Middle frontal gyrus (tissue), 1 donor: ENCODE measurements at regions not wholly inside any gene's neighbourhood (a gene's known extent, or its start where the extent isn't known, plus 50 kb on each side); places are given as distances from the start of the nearest gene placed in this dataset.
A peak's percentile ranks its signal among the peaks of the same experiment; 100 is the strongest.
"Not testable (repeated sequence)": the region's sequence is repeated elsewhere in the genome, so short reads cannot be mapped to it uniquely, and the experiment has no call there.

Source experiments
- DNase-seq: peaks from one replicate; pipeline ENCODE4 v3.0.0-alpha.2; 2015; ENCODE audit warnings: low spot score; ENCODE audit errors: extremely low spot score

DNA sequence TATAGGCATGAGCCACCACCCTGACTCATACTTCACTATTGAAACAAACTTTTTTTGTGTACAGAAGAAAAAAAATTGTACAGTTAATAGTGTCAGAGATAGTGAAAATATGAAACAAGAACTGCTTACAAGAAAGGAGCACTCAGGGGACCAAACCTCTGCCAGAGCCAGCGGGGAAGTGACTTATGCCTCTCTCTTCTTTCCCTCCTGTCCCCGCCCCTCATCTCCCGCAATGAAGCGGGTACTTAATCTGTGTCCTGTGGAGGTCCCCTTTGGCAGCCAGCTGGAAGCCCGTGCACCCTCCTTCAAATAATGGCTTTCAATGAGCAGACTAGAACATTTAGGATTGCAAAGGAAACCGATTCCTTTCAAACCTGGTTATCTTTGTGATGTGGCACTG lies 51.5 kb downstream of the PPIAL4A start:
- not testable (repeated sequence) for DNase-seq

DNA sequence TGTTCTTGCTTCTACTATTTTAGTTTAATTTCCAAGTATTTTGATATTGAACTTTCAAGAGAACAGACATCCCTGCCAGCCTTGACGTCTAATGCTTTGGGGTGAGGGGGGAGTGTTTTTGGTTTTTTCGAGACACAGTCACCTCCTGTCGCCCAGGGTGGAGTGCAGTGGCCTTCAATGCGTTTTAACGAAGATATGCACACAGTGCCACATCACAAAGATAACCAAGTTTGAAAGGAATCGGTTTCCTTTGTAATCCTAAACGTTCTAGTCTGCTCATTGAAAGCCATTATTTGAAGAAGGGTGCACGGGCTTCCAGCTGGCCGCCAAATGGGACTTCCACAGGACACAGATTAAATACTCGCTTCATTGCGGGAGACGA lies 52.3 kb downstream of the PPIAL4A start:
- not testable (repeated sequence) for DNase-seq

DNA sequence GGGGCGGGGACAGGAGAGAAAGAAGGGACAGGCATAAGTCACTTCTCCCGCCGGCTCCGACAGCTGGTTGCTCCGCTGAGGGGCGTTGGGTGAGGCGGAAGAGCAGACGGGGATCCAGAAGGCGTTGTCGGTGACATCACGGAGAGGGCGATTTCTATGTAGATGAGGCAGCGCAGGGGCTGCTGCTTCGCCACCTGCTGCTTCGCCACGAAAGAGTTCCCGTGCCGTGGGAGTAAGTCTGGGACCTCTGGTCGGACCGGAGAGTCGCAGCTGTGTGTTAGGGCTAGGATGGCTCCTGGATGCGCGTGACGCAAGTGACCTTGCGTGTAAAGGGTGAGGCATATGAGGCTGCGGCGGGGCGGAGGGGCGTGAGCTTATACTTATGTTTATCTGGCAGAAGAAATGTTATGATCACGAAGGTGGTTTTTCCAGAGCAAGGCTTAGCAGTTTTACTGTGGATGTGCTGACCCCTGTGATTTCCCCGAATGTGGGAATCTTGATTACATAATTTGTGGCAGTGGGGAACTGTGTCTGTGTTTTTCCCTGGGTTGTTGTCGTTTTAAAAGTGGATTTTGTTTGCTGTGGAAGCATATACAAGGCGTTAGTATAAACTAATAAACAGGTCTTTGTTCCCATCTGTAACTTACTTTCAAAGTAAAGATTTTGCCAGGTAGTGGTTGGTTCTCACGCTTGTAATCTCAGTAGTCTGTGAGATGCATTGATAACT lies 52.8 kb downstream of the PPIAL4A start:
- DNase-seq, result peak; percentile 3

DNA sequence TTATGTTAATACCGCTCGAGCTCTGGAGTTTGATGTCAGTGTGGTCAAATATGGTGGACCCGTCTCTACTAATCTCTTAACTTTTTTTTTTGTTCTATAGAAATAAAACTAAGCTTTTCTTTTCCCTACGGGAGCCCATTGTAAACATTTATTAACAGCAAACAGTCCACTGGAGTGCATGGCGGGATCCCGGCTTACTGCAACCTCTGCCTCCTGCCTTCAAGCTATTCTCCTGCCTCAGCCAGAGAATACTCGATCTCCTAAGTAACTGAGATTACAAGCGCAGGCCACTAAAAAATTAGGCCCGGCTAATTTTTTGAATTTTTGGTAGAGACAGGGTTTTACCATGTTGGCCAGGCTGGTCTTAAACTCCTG lies 53.4 kb downstream of the PPIAL4A start:
- DNase-seq, result not testable (repeated sequence)

DNA sequence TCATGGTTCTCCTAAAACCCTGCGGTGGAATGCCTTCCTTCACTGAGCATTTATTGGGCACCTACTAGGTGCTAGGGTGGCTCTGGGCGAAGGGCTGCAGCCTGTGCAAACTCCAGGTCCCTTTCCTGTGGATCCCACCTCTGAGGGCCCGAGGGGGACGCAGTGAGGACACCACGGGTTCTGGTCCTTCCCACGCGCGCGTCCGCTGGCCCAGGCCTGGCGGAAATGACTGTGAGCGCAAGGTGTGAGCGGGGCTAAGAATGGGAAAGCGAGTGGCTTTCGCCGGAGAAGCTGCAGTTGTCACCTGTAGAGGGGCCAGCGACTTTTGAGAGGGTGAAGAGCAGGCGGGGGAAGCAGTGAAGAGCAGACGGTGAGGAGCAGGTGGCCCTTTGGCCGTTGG lies 55.1 kb downstream of the PPIAL4A start:
- DNase-seq, result not testable (repeated sequence)

DNA sequence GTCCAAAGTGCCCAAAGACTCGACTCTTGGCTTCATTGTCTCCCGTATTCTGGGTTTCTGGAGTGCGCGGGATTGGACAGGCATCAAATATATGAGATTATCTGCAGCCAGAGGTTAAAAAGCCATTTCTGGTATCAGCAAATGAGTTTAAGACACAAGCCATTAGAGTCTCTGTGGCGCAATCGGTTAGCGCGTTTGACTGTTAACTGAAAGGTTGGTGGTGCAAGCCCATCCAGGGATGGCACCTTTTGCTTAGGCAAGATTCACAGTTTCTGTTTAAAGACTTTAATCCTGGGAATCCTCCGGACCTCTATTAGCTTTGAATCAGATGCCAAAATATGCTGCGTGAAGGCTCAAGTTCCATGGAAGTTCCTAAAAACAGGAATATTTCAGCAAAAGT lies 55.6 kb downstream of the PPIAL4A start:
- DNase-seq, result not testable (repeated sequence)

DNA sequence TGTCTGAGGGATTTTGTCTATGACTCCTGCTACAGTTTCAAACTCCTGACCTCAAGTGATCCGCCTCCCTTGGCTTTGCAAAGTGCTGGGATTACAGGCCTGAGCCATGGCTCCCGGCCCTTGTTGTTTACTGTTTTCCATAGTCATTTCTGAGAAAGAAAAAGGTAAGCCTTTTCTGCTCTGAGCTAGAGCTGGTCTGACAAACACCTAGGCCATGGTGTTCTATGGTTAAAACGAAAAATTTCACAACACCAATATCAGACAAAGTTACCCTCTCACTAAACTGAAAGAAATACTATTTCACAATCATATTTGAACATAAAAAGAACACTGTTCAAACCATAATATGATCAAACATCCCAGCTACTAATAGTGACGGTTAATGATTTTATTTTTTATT lies 57.5 kb downstream of the PPIAL4A start:
- not testable (repeated sequence) for DNase-seq

DNA sequence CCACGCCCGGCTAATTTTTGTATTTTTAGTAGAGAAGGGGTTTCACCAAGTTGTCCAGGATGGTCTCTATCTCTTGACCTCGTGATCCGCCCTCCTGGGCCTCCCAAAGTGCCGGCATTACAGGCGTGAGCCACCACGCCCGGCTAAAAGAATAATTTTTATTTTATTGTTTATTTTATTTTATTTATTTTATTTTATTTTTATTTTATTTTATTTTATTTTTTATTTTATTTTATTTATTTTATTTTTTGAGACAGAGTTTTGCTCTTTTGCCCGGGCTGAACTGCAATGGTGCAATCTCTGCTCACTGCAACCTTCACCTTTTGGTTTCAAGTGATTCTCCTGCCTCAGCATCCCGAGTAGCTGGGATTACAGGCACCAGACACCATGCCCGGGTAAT lies 60.2 kb downstream of the PPIAL4A start:
- DNase-seq, result not testable (repeated sequence)

DNA sequence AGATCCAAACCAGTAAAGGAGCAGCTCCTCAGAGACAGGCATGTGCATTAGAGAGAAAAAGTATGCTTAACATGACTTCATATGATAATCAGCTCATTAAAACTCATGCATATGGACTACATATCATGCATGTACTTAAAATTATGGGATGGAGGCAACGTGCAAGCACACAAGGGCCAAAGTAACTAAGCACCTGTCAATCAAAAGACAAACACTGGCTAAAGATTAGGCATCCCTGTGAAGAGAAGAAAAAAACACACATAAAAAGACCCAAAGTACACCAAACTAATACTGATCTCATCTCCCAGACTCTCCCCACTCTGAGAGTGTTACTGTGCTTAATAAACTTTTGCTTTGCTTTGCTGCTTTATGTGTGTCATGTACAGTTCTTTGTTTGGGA lies 61.1 kb downstream of the PPIAL4A start:
- not testable (repeated sequence) for DNase-seq

DNA sequence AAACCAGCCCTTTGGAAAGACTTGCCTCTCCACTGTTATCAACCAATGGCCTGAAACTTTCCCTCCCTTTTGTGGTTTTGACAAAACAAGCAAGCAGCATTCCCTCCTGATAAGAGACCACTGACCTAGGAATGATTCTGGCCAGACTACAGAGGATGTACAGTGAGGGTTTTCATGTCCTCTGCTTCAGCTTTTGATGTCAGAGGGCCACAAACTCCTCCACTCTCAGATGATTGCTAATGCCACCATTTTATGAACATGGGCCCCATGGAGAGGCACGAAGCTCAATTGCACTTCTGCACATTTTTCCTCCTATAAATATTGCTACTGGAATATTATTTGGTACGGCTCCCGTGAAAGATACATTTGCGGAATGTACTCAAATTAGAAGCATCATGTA lies 61.5 kb downstream of the PPIAL4A start:
- DNase-seq, result not testable (repeated sequence)

DNA sequence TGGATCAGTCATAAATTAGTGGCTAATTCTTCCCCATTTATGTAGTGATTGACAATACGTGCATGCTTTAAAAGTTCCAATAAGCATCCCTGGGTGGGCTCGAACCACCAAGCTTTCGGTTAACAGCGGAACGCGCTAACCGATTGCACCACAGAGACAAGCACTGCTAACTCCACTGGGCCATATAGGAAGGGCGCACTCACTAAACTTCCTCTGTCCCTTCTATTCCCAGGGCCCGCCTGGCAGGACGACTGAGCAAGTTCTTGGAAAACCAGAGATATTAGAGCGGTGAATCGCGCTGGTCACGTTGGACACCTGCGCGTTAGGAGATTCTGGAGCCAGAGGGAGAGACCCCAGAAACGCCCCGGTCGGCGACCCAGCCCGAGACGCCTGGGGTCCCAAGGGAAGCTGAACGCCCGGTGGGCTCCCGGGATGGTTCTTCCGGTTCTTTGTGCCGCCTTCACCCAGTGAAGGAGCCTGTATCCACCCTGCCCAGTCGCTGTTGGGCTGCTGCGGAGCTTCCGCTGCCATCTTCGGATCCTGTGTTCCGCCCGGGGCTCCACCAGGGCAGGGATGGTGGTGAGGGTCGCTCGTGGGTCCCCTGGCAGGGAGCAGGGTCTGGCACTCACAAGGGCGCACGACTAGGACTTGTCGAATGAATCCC lies 62.8 kb downstream of the PPIAL4A start:
- DNase-seq, result not testable (repeated sequence)

DNA sequence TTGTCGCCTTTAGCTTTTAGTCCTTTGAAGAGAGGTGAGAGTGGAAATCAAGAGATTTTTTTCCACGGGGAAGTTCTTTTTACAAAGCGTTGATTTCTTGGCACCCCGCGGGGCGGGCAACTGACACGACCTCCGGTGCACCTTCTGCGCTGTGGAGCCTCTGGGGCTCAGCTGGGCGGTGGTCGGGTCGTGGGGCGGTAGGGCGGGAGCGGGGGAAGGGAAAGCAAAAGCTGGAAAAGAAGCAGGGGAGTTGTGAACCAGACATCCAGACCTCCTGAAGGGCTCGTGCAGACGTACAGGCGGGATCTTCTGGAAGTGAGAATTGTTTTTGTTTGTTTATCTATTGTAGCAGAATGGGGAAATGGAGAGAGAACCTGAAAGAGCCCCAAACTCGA lies 63.3 kb downstream of the PPIAL4A start:
- DNase-seq, result not testable (repeated sequence)

DNA sequence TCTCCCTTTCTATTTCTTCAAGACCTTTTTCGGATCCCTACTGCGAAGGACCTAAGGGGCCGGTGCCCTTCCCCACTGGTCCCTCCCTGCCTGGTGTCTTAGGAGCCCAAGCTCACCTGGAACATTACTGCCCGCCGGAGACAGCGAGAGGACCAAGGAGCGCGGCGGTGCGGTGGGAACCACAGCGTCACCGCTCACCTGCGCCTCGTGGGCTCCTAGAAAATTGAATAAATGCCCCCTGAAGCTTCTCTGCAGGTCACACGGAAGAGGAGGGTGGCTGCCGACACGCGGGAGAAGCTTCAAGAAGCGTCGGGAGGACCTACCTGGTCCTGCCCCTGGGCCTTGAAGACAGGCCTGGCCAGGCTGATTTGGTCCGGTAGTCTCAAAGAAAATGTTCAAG lies 65.2 kb downstream of the PPIAL4A start:
- DNase-seq, result no peak

DNA sequence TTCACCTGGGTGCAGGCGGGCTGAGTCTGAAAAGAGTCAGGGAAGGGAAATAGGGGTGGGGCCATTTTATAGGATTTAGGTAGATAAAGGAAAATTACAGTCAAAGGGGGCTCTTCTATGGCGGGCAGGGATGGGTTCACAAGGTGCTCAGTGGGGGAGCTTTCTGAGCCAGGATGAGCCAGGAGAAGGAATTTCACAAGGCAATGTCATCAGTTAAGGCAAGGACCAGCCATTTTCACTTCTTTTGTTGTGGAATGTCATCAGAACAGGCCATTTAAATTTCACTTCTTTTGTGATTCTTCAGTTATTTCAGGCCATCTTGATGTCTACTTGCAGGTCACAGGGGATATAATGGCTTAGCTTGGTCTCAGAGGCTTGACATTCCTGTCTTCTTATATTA lies 66.4 kb downstream of the PPIAL4A start:
- DNase-seq, result not testable (repeated sequence)

DNA sequence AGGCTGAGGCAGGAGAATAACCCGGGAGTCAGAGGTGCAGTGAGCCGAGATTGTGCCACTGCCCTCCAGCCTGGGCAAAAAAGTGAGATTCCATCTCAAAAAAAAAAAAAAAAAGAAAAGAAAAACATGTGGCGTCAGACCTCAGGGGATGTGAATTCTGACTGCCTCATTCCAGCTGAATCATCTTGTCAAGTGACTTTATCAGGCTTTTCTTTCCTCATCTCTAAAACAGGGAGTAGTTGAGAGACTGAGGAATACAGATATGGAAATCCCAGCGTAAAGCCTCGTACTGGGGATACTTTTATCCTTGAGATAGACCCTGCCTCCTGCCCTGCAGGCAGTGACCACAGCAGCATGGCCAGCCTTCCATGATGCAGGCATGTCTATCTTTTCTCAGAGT lies 76.4 kb downstream of the PPIAL4A start:
- DNase-seq, result not testable (repeated sequence)

DNA sequence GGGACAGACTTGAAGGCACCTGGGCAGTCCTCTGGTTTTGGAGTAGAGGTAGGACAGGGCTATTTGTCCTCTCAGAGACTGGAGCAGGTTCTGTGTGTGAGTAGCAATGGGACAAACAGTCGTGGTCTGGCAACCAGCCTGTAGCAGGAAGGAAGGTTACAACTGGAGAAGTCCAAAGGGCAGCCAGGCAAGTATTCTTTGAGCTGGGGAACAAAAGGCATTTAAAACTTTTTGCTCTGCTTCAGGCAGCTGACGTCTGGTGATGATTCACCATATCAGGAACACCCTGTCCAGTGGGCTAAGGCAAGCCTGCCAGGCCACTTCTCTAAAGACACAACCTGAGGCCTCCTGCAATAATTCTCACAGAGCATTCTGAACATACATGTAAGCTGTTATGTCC lies 83.3 kb downstream of the PPIAL4A start:
- not testable (repeated sequence) for DNase-seq

DNA sequence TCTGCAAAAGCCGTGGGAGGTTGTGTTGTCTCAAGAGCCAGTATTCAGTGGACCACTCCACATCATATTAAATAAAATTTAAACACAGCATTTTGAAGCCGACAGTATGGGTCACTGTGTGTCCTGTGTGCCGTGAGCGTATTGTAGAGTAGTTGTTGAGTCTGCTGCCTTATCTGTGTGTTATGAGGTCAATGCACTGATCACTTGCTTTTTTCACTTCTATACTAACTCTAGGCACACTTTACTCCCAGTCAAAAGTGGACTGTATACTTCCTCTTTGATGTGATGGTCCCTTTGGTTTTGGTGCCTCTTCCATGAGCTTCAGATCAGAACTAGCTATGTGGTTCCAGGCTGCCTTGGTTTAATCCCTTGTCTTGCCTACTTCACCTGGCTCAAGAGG lies 84.3 kb downstream of the PPIAL4A start:
- not testable (repeated sequence) for DNase-seq

DNA sequence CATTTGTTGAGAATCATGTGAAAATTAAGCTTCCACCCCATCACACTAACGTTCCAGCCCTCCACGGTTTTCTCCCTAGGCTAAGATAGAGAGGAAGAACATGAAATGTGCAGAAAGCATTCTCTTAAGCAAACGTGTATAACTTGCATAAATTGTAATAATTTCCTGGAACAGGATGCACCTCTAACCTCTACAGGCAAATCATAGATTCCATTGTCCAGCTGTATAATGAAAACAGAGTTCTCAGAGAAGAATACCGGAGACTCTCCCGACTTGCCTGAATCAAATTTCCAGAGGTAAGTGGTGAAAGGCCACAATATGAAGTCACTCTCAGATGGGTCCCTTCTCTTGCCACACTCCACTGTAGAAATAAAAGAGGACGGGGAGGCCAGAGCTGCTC lies 87.7 kb downstream of the PPIAL4A start:
- DNase-seq, result not testable (repeated sequence)

DNA sequence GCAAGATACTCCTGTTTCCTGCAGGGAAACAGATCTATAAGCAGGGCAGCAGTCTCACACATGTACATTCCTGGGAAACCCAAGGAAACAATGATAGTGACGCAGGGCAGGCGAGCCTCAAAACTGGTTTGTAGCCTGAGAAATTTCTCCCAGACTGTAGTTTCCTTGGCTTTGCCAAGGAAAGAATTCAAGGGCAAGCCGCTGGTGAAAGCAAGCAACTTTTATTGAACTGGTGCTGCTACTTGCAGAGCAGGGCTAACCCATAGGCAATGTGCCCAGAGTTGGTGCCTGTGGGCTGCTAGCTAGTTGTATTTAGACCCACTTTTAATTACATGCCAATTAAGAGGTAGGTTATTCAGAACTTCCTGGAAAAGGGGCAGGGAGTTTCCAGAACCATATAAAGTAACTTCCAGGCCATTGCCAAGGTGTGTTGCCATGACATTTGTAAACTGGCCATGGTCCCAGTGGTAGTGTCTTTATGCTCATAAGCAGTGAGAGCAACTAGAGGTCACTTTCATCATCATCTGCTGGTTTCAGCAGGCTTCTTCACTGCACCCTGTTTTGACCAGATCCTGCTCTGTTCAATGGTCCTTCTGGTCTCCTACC lies 92.0 kb downstream of the PPIAL4A start:
- DNase-seq, result not testable (repeated sequence)

DNA sequence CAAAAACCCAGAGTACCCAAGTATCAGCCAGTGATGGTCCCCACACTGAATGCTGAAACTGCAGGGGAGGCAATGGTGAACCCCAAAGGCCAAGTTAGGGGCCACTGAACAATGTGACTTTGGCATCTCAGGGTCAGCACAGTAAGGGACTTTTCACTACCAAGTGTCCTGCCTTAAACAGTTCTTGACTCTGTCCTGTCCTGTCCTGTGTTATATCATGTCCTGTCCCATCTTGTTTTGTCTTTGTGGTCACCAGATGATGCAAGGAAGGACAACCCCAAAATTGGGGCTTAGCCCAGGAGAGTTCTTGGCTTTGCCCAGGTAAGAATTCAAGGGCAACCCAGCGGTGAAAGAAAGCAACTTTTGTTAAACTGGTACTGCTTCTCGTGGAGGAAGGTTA lies 105.0 kb downstream of the PPIAL4A start:
- DNase-seq, result not testable (repeated sequence)

DNA sequence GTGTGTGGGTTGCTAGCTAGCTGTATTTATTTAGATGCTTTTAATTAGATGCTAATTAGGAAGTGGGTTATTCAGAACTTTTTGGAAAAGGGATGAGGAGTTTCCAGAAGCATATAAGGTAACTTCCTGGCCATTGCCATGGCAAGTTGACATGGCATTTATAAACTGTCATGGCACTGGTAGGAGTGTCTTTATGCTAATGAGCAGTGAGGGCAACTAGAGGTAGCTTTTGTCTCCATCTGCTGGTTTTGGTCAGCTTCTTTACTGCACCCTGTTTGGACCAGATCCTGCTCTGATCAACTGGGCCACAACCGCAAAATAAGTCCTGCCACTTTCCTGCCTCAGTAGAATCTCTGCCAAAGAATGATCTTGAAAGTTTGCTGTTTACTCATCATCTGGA lies 105.5 kb downstream of the PPIAL4A start:
- DNase-seq, result not testable (repeated sequence)

DNA sequence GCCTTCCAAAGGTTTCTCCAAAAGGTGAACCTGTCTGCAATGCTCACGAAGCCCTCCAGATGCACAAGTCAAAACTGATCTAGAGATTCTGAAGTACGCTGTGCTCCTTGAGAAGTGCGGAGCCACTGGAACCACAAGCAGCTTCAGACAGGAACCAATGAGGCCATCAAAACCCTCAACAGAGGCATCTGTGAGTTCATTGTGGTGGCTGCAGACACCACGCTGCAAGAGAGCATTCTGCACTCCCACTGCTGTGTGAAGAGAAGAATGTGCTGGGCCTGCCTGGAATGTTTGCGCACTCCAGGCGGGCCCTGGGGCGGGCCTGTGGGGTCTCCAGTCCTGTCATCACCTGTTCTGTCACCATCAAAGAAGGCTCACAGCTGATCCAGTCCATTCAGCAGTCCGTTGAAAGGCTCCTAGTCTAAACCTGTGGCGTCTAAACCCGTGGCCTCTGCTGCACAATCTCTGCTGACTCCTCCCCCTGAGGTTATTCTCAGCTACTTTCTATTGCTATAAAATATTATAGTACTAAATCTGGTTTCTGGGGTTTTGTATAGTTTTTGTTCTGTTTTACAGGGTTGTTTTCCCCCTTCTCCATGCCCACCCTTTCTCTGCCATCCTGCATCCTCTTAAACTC lies 111.6 kb downstream of the PPIAL4A start:
- not testable (repeated sequence) for DNase-seq
